ENCODE measurements at regions not wholly inside any gene's neighbourhood (a gene's known extent, or its start where the extent isn't known, plus 50 kb on each side); places are given as distances from the start of the nearest gene placed in this dataset.

DNA sequence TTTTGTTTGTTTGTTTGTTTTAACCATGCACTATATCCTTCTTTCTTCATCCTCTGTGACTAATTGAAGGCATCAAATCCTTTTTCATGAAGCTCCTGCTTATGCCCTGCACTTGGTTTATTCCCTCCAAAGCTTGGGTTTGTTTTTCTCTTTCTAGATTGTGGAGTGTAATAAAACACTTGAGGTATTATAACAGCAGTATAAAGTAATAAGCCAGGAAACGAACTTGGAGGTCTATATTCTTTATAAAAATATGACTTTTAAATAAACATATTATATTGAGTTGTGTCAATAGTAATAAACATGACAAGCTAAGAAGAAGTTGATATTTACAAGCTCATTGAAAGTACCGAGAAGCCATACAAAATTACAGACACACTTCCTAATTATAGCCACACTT is 659.4 kb downstream of the RFPL4B start:
- H3K4me1 ChIP-seq (ENCODE audit: control insufficient read depth in 1 of 2, insufficient read depth in 2 of 2, low read depth in 1 of 2, low read length in 1 of 2): peaks cover 6 to 19% of the 10 kb centered on the region in 2 experiments; a peak in 3 of 4 replicates
- no peaks in the 10 kb centered on the region for H3K79me2 ChIP-seq (ENCODE audit: insufficient read depth)
- ChIA-PET CTCF (interaction anchor here (0.8 kb wide), 1 partner anchor 9 kb away, joined by 4 read pairs; no protein-coding TSS in a partner anchor), POLR2A (no interaction called here)
- no peak overlapping the region for H3K9ac ChIP-seq
- H3K9me2 ChIP-seq: no peaks in the 10 kb centered on the region
- no peak overlapping the region for H2AFZ ChIP-seq (ENCODE audit: low read depth)
- H4K20me1 ChIP-seq (ENCODE audit: insufficient read depth): no peaks in the 10 kb centered on the region
- no peaks in the 10 kb centered on the region for H3K9me3 ChIP-seq
- no peak overlapping the region for H3K4me3 ChIP-seq (ENCODE audit: low read depth in 2 of 2, low read length in 1 of 2)
- H3F3A ChIP-seq (replicated peaks; ENCODE audit: insufficient read depth): peaks cover 6% of the 10 kb centered on the region
- H3K36me3 ChIP-seq (replicated peaks in 1 of 2; ENCODE audit: control insufficient read depth in 1 of 2, insufficient read depth in 2 of 2, low read length in 1 of 2): no peaks in the 10 kb centered on the region
- DNase-seq: no peak
- TF ChIP-seq, protein P1, sequence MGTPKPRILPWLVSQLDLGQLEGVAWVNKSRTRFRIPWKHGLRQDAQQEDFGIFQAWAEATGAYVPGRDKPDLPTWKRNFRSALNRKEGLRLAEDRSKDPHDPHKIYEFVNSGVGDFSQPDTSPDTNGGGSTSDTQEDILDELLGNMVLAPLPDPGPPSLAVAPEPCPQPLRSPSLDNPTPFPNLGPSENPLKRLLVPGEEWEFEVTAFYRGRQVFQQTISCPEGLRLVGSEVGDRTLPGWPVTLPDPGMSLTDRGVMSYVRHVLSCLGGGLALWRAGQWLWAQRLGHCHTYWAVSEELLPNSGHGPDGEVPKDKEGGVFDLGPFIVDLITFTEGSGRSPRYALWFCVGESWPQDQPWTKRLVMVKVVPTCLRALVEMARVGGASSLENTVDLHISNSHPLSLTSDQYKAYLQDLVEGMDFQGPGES (IDR thresholded peaks at IDR 0.05; ENCODE audit: low read depth, low read length): no peak
- TF ChIP-seq TAF1 (IDR thresholded peaks at IDR 0.05; ENCODE audit: borderline replicate concordance, low read depth, low read length) (no peak), ELF1 (IDR thresholded peaks at IDR 0.05) (no peak), RAD21 (IDR thresholded peaks at IDR 0.05; ENCODE audit: low read length) (no peak), NFIC (IDR thresholded peaks at IDR 0.05; ENCODE audit: borderline replicate concordance) (no peak), RFX5 (IDR thresholded peaks at IDR 0.05; ENCODE audit: low read length) (no peak), YY1 (IDR thresholded peaks at IDR 0.05; ENCODE audit: low read depth) (no peak), FOSL2 (IDR thresholded peaks at IDR 0.05; ENCODE audit: borderline replicate concordance, low read depth) (no peak), FOXM1 (IDR thresholded peaks at IDR 0.05; ENCODE audit: low read depth) (no peak), GABPA (IDR thresholded peaks at IDR 0.05; ENCODE audit: low read depth) (no peak), EP300 (IDR thresholded peaks at IDR 0.05; ENCODE audit: borderline replicate concordance in 1 of 2, low read depth in 1 of 2, low read length in 1 of 2) (no peak)
- TF ChIP-seq, protein P2, sequence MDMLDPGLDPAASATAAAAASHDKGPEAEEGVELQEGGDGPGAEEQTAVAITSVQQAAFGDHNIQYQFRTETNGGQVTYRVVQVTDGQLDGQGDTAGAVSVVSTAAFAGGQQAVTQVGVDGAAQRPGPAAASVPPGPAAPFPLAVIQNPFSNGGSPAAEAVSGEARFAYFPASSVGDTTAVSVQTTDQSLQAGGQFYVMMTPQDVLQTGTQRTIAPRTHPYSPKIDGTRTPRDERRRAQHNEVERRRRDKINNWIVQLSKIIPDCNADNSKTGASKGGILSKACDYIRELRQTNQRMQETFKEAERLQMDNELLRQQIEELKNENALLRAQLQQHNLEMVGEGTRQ (IDR thresholded peaks at IDR 0.05; ENCODE audit: borderline replicate concordance, low read depth, low read length): no peak
- TF ChIP-seq, protein P3, sequence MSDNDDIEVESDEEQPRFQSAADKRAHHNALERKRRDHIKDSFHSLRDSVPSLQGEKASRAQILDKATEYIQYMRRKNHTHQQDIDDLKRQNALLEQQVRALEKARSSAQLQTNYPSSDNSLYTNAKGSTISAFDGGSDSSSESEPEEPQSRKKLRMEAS (IDR thresholded peaks at IDR 0.05; ENCODE audit: low read depth): no peak
- TF ChIP-seq, protein P4, sequence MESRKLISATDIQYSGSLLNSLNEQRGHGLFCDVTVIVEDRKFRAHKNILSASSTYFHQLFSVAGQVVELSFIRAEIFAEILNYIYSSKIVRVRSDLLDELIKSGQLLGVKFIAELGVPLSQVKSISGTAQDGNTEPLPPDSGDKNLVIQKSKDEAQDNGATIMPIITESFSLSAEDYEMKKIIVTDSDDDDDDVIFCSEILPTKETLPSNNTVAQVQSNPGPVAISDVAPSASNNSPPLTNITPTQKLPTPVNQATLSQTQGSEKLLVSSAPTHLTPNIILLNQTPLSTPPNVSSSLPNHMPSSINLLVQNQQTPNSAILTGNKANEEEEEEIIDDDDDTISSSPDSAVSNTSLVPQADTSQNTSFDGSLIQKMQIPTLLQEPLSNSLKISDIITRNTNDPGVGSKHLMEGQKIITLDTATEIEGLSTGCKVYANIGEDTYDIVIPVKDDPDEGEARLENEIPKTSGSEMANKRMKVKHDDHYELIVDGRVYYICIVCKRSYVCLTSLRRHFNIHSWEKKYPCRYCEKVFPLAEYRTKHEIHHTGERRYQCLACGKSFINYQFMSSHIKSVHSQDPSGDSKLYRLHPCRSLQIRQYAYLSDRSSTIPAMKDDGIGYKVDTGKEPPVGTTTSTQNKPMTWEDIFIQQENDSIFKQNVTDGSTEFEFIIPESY (IDR thresholded peaks at IDR 0.05; ENCODE audit: borderline replicate concordance, low read depth): no peak
- TF ChIP-seq, protein P5, sequence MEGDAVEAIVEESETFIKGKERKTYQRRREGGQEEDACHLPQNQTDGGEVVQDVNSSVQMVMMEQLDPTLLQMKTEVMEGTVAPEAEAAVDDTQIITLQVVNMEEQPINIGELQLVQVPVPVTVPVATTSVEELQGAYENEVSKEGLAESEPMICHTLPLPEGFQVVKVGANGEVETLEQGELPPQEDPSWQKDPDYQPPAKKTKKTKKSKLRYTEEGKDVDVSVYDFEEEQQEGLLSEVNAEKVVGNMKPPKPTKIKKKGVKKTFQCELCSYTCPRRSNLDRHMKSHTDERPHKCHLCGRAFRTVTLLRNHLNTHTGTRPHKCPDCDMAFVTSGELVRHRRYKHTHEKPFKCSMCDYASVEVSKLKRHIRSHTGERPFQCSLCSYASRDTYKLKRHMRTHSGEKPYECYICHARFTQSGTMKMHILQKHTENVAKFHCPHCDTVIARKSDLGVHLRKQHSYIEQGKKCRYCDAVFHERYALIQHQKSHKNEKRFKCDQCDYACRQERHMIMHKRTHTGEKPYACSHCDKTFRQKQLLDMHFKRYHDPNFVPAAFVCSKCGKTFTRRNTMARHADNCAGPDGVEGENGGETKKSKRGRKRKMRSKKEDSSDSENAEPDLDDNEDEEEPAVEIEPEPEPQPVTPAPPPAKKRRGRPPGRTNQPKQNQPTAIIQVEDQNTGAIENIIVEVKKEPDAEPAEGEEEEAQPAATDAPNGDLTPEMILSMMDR (IDR thresholded peaks at IDR 0.05): no peak
- TF ChIP-seq, protein P6, sequence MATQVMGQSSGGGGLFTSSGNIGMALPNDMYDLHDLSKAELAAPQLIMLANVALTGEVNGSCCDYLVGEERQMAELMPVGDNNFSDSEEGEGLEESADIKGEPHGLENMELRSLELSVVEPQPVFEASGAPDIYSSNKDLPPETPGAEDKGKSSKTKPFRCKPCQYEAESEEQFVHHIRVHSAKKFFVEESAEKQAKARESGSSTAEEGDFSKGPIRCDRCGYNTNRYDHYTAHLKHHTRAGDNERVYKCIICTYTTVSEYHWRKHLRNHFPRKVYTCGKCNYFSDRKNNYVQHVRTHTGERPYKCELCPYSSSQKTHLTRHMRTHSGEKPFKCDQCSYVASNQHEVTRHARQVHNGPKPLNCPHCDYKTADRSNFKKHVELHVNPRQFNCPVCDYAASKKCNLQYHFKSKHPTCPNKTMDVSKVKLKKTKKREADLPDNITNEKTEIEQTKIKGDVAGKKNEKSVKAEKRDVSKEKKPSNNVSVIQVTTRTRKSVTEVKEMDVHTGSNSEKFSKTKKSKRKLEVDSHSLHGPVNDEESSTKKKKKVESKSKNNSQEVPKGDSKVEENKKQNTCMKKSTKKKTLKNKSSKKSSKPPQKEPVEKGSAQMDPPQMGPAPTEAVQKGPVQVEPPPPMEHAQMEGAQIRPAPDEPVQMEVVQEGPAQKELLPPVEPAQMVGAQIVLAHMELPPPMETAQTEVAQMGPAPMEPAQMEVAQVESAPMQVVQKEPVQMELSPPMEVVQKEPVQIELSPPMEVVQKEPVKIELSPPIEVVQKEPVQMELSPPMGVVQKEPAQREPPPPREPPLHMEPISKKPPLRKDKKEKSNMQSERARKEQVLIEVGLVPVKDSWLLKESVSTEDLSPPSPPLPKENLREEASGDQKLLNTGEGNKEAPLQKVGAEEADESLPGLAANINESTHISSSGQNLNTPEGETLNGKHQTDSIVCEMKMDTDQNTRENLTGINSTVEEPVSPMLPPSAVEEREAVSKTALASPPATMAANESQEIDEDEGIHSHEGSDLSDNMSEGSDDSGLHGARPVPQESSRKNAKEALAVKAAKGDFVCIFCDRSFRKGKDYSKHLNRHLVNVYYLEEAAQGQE (IDR thresholded peaks at IDR 0.05; ENCODE audit: low read depth, low read length): no peak
- TF ChIP-seq, protein P7, sequence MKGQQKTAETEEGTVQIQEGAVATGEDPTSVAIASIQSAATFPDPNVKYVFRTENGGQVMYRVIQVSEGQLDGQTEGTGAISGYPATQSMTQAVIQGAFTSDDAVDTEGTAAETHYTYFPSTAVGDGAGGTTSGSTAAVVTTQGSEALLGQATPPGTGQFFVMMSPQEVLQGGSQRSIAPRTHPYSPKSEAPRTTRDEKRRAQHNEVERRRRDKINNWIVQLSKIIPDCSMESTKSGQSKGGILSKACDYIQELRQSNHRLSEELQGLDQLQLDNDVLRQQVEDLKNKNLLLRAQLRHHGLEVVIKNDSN (IDR thresholded peaks at IDR 0.05; ENCODE audit: borderline replicate concordance, low read depth): no peak
- H3K27ac ChIP-seq (ENCODE audit: low read depth in 2 of 2, low read length in 1 of 2): no peak overlapping the region
- H3K27me3 ChIP-seq (ENCODE audit: insufficient read depth): no peaks in the 10 kb centered on the region
- WGBS (ENCODE audit: low lambda C conversion rate): 85% methylated on average over 2 of the region's 2 CpGs
- no peak overlapping the region for H3K4me2 ChIP-seq

Data from SK-N-SH (cell line).